ENCODE measurements at regions not wholly inside any gene's neighbourhood (a gene's known extent, or its start where the extent isn't known, plus 50 kb on each side); places are given as distances from the start of the nearest gene placed in this dataset.

GRCh38 chr10:3228629-3228945 is 56.0 kb upstream of the PITRM1 start:
- TF ChIP-seq, protein P1, sequence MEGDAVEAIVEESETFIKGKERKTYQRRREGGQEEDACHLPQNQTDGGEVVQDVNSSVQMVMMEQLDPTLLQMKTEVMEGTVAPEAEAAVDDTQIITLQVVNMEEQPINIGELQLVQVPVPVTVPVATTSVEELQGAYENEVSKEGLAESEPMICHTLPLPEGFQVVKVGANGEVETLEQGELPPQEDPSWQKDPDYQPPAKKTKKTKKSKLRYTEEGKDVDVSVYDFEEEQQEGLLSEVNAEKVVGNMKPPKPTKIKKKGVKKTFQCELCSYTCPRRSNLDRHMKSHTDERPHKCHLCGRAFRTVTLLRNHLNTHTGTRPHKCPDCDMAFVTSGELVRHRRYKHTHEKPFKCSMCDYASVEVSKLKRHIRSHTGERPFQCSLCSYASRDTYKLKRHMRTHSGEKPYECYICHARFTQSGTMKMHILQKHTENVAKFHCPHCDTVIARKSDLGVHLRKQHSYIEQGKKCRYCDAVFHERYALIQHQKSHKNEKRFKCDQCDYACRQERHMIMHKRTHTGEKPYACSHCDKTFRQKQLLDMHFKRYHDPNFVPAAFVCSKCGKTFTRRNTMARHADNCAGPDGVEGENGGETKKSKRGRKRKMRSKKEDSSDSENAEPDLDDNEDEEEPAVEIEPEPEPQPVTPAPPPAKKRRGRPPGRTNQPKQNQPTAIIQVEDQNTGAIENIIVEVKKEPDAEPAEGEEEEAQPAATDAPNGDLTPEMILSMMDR (conservative IDR thresholded peaks at IDR 0.05 in 1 of 2, IDR thresholded peaks at IDR 0.05 in 1 of 2; ENCODE audit: low read depth in 1 of 2, low read length in 2 of 2): no peak
- TF ChIP-seq EZH2 (IDR thresholded peaks at IDR 0.05; ENCODE audit: low read length, missing control alignments): no peak
